Ascending aorta (tissue), 2 donors: ENCODE measurements at regions not wholly inside any gene's neighbourhood (a gene's known extent, or its start where the extent isn't known, plus 50 kb on each side); places are given as distances from the start of the nearest gene placed in this dataset.
"Not testable (repeated sequence)": the region's sequence is repeated elsewhere in the genome, so short reads cannot be mapped to it uniquely, and the experiment has no call there.

ENCODE experiments used
- DNase-seq, 2 donors: peaks; one replicate each; pipeline ENCODE4 v3.0.0-alpha.2; 2019; ENCODE audit warnings: low spot score in 2 of 2
- H3K27ac ChIP-seq, 2 donors: fragments of 200-600 bp; sonication (generic); one replicate each; pipeline ENCODE4 v1.5.1; 2016 to 2017; ENCODE audit warnings: mild to moderate bottlenecking in 1 of 2
- H3K27me3 ChIP-seq: fragments of 200-600 bp; sonication (generic); one replicate; pipeline ENCODE4 v1.5.1; 2017
- H3K36me3 ChIP-seq, 2 donors: fragments of 200-600 bp; sonication (generic); one replicate each; pipeline ENCODE4 v1.5.1; 2016
- H3K4me1 ChIP-seq, 2 donors: fragments of 200-600 bp; sonication (generic); one replicate each; pipeline ENCODE4 v1.5.1; 2016 to 2017; ENCODE audit warnings: mild to moderate bottlenecking in 1 of 2
- H3K4me3 ChIP-seq, 2 donors: fragments of 200-600 bp; sonication (generic); one replicate each; pipeline ENCODE4 v1.5.1; 2016 to 2017; ENCODE audit warnings: mild to moderate bottlenecking in 1 of 2
- H3K9me3 ChIP-seq, 2 donors: fragments of 200-600 bp; sonication (generic); one replicate each; pipeline ENCODE4 v1.5.1; 2016
- CTCF ChIP-seq, 3 experiments: fragments of 200-600 bp in 2 of 3; fragments of 450-650 bp in 1 of 3; sonication (generic) in 2 of 3; IDR thresholded peaks; one replicate each; pipeline ENCODE4 v1.5.1; 2016 to 2019; ENCODE audit warnings: antibody characterized with exemption in 3 of 3, mild to moderate bottlenecking in 1 of 3, moderate library complexity in 1 of 3
- intact Hi-C: fragments of 100-400 bp; cut with DNase I; formaldehyde crosslinking; loops from one replicate; pipeline ENCODE4 v1.15.1; 2023

- Histone ChIP-seq H3K4me1 (no peaks in the 10 kb centered on the region), H3K9me3 (no peaks in the 10 kb centered on the region), H3K27ac (no peak overlapping the region), H3K27me3 (no peaks in the 10 kb centered on the region), H3K4me3 (no peak overlapping the region), H3K36me3 (no peaks in the 10 kb centered on the region)
- TF ChIP-seq CTCF (IDR thresholded peaks at IDR 0.05): no peak
- intact Hi-C loops: no loop called here
- no peak for DNase-seq
These were observed 461.1 kb downstream of the ACTL7B start for GRCh38 chr9:108394726-108395125.

GRCh38 chr9:108393481-108394001 is 462.2 kb downstream of the ACTL7B start:
- H3K36me3 ChIP-seq, DNase-seq, H3K27ac ChIP-seq, H3K4me3 ChIP-seq, H3K27me3 ChIP-seq, H3K4me1 ChIP-seq, intact Hi-C loops, H3K9me3 ChIP-seq: not testable (repeated sequence)

- TF ChIP-seq CTCF (IDR thresholded peaks at IDR 0.05): no peak
- H3K4me3 ChIP-seq: no peak overlapping the region
- intact Hi-C loops: no loop called here
- no peaks in the 10 kb centered on the region for H3K9me3 ChIP-seq
- H3K36me3 ChIP-seq: no peaks in the 10 kb centered on the region
- no peak for DNase-seq
- no peaks in the 10 kb centered on the region for H3K27me3 ChIP-seq
- H3K4me1 ChIP-seq: no peaks in the 10 kb centered on the region
- H3K27ac ChIP-seq: no peak overlapping the region
These were observed 462.9 kb downstream of the ACTL7B start for GRCh38 chr9:108392877-108393276.

- no peaks in the 10 kb centered on the region for H3K4me1 ChIP-seq
- no peak overlapping the region for H3K27ac ChIP-seq
- TF ChIP-seq CTCF (IDR thresholded peaks at IDR 0.05): no peak
- no peak overlapping the region for H3K4me3 ChIP-seq
- no peaks in the 10 kb centered on the region for H3K36me3 ChIP-seq
- DNase-seq: no peak
- H3K9me3 ChIP-seq: no peaks in the 10 kb centered on the region
- intact Hi-C loops: no loop called here
- no peaks in the 10 kb centered on the region for H3K27me3 ChIP-seq
These were observed 466.7 kb downstream of the ACTL7B start for GRCh38 chr9:108389056-108389455.

- Histone ChIP-seq H3K4me3 (no peak overlapping the region), H3K27me3 (no peaks in the 10 kb centered on the region), H3K27ac (no peak overlapping the region), H3K4me1 (no peaks in the 10 kb centered on the region), H3K36me3 (no peaks in the 10 kb centered on the region), H3K9me3 (no peaks in the 10 kb centered on the region)
- intact Hi-C loops: no loop called here
- TF ChIP-seq CTCF (IDR thresholded peaks at IDR 0.05): no peak
- DNase-seq: no peak
These were observed 468.9 kb downstream of the ACTL7B start for GRCh38 chr9:108386859-108387384.

- Histone ChIP-seq H3K36me3 (no peaks in the 10 kb centered on the region), H3K9me3 (no peaks in the 10 kb centered on the region), H3K27ac (no peak overlapping the region), H3K27me3 (no peaks in the 10 kb centered on the region), H3K4me3 (no peak overlapping the region), H3K4me1 (no peaks in the 10 kb centered on the region)
- intact Hi-C loops: no loop called here
- no peak for TF ChIP-seq CTCF (IDR thresholded peaks at IDR 0.05)
- DNase-seq: no peak
These were observed 469.8 kb downstream of the ACTL7B start for GRCh38 chr9:108386032-108386431.
